ENCODE measurements at regions not wholly inside any gene's neighbourhood (a gene's known extent, or its start where the extent isn't known, plus 50 kb on each side); places are given as distances from the start of the nearest gene placed in this dataset.

DNA sequence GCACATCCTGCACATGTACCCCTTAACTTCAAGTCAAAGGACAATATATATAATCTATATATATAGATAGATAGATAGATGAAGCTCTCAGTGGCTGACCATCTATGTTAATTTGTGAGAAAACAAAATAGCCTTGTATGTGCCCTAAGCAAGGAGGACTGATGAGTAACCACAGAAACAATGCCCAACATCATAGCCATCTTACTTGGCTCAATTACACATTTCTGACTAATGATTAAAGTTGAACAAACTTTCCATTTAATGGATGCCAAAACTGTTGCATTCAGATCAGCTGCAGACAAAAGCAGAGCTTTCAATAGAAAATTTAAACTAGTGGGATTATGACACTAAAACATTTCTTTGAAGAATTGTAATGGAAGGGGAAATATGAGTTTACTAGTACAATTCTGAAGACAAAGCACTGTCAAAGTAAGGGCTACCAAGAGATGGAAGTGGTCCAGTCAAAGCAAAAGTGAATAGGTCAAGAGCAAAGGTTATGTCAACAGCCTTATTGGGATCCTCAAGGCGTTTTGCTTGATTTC lies 1188.2 kb upstream of the RAG2 start:
- ATAC-seq (no peak), FAIRE-seq (no peak), DNase-seq (ENCODE audit: low read depth, low spot score) (no peak)
- ChIA-PET CTCF (no interaction called here), SMC1A (ENCODE audit: uncharacterized antibody, unreplicated experiment) (interaction anchor here (0.8 kb wide), 1 partner anchor 51 kb away, joined by 3 read pairs; no protein-coding TSS in a partner anchor), POLR2A (no interaction called here), RAD21 (ENCODE audit: unreplicated experiment) (no interaction called here)
- H3K4me3 ChIP-seq: no peak overlapping the region
- no peaks in the 10 kb centered on the region for H3K36me3 ChIP-seq (ENCODE audit: control insufficient read depth in 2 of 2, insufficient read depth in 2 of 2, low read length in 1 of 2)
- in situ Hi-C loops (cut with MboI) (loop anchor here (5.0 kb wide), 1 partner anchor 49 kb away; no protein-coding TSS in a partner anchor), intact Hi-C loops (cut with micrococcal nuclease; ENCODE audit: unreplicated experiment) (no loop called here)
- TF ChIP-seq, protein P1, sequence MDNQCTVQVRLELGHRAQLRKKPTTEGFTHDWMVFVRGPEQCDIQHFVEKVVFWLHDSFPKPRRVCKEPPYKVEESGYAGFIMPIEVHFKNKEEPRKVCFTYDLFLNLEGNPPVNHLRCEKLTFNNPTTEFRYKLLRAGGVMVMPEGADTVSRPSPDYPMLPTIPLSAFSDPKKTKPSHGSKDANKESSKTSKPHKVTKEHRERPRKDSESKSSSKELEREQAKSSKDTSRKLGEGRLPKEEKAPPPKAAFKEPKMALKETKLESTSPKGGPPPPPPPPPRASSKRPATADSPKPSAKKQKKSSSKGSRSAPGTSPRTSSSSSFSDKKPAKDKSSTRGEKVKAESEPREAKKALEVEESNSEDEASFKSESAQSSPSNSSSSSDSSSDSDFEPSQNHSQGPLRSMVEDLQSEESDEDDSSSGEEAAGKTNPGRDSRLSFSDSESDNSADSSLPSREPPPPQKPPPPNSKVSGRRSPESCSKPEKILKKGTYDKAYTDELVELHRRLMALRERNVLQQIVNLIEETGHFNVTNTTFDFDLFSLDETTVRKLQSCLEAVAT (IDR thresholded peaks at IDR 0.05): no peak
- TF ChIP-seq, protein P2, sequence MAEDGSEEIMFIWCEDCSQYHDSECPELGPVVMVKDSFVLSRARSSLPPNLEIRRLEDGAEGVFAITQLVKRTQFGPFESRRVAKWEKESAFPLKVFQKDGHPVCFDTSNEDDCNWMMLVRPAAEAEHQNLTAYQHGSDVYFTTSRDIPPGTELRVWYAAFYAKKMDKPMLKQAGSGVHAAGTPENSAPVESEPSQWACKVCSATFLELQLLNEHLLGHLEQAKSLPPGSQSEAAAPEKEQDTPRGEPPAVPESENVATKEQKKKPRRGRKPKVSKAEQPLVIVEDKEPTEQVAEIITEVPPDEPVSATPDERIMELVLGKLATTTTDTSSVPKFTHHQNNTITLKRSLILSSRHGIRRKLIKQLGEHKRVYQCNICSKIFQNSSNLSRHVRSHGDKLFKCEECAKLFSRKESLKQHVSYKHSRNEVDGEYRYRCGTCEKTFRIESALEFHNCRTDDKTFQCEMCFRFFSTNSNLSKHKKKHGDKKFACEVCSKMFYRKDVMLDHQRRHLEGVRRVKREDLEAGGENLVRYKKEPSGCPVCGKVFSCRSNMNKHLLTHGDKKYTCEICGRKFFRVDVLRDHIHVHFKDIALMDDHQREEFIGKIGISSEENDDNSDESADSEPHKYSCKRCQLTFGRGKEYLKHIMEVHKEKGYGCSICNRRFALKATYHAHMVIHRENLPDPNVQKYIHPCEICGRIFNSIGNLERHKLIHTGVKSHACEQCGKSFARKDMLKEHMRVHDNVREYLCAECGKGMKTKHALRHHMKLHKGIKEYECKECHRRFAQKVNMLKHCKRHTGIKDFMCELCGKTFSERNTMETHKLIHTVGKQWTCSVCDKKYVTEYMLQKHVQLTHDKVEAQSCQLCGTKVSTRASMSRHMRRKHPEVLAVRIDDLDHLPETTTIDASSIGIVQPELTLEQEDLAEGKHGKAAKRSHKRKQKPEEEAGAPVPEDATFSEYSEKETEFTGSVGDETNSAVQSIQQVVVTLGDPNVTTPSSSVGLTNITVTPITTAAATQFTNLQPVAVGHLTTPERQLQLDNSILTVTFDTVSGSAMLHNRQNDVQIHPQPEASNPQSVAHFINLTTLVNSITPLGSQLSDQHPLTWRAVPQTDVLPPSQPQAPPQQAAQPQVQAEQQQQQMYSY (CRISPR knock-in tag; IDR thresholded peaks at IDR 0.05): no peak
- no peak for TF ChIP-seq CREM (IDR thresholded peaks at IDR 0.05; ENCODE audit: low read depth)
- no peak for TF ChIP-seq KAT2A (conservative IDR thresholded peaks at IDR 0.05; ENCODE audit: control insufficient read depth, low read depth, low read length)
- TF ChIP-seq, protein P3, sequence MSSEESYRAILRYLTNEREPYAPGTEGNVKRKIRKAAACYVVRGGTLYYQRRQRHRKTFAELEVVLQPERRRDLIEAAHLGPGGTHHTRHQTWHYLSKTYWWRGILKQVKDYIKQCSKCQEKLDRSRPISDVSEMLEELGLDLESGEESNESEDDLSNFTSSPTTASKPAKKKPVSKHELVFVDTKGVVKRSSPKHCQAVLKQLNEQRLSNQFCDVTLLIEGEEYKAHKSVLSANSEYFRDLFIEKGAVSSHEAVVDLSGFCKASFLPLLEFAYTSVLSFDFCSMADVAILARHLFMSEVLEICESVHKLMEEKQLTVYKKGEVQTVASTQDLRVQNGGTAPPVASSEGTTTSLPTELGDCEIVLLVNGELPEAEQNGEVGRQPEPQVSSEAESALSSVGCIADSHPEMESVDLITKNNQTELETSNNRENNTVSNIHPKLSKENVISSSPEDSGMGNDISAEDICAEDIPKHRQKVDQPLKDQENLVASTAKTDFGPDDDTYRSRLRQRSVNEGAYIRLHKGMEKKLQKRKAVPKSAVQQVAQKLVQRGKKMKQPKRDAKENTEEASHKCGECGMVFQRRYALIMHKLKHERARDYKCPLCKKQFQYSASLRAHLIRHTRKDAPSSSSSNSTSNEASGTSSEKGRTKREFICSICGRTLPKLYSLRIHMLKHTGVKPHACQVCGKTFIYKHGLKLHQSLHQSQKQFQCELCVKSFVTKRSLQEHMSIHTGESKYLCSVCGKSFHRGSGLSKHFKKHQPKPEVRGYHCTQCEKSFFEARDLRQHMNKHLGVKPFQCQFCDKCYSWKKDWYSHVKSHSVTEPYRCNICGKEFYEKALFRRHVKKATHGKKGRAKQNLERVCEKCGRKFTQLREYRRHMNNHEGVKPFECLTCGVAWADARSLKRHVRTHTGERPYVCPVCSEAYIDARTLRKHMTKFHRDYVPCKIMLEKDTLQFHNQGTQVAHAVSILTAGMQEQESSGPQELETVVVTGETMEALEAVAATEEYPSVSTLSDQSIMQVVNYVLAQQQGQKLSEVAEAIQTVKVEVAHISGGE (CRISPR knock-in tag; IDR thresholded peaks at IDR 0.05): no peak
- TF ChIP-seq BRCA1 (IDR thresholded peaks at IDR 0.05; ENCODE audit: low read depth, low read length): no peak
- TF ChIP-seq TCF12 (IDR thresholded peaks at IDR 0.05; ENCODE audit: low read depth, low read length): no peak
- no peak for TF ChIP-seq SMARCA5 (IDR thresholded peaks at IDR 0.05)
- TF ChIP-seq TCF7 (IDR thresholded peaks at IDR 0.05; ENCODE audit: borderline replicate concordance): no peak
- H3K4me1 ChIP-seq (ENCODE audit: control insufficient read depth, insufficient read depth, low read length): no peaks in the 10 kb centered on the region
- H3K4me2 ChIP-seq (ENCODE audit: control insufficient read depth, insufficient read depth): no peak overlapping the region
- H3K79me2 ChIP-seq (ENCODE audit: control insufficient read depth, insufficient read depth, low read length): no peaks in the 10 kb centered on the region
- no peaks in the 10 kb centered on the region; the same call in 2 of the 3 replicates for H3K9me3 ChIP-seq (replicated peaks; ENCODE audit: control insufficient read depth, insufficient read depth, low read length)
- H3K27me3 ChIP-seq (replicated peaks in 1 of 2; ENCODE audit: control insufficient read depth in 2 of 2, insufficient read depth in 2 of 2, low read length in 1 of 2): no peaks in the 10 kb centered on the region
- no peak overlapping the region for H2AFZ ChIP-seq (ENCODE audit: control insufficient read depth, low read depth, low read length)
- no peak overlapping the region for H3K9ac ChIP-seq (ENCODE audit: control insufficient read depth, insufficient read depth, low read length)
- no peak overlapping the region for H3K27ac ChIP-seq (ENCODE audit: control insufficient read depth, insufficient read depth)
- BruUV-seq (replicated peaks): no TSS peak
- WGBS (ENCODE audit: insufficient coverage, insufficient replicate concordance, low lambda C conversion rate, missing lambda C conversion rate): 0% methylated on average over 1 of the region's 1 CpG
- H4K20me1 ChIP-seq (ENCODE audit: control insufficient read depth, insufficient read depth): no peaks in the 10 kb centered on the region

All from GM12878 (cell line).